ENCODE measurements at regions not wholly inside any gene's neighbourhood (a gene's known extent, or its start where the extent isn't known, plus 50 kb on each side); places are given as distances from the start of the nearest gene placed in this dataset.

DNA sequence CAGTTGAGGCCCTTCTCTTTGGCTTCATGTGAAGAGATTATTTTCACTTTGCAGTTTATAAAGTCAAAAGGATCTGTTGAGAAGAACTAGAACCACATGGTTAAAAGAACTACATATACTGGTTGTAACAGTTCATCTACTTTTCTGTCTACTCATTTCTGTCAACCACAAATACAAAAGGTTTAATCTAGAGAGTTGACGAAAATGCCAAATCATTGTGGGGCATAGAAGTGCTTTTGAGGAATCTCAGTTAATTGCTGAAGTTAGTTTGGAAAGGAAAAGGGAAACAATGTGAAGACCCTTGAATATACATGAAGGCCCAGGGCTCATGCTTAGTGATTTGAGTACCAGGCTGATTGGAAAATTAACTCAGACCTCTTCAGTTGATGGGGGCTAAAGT is 415.7 kb upstream of the ZP4 start:
- no peak for TF ChIP-seq POLR2AphosphoS5 (IDR thresholded peaks at IDR 0.05)
- TF ChIP-seq EP300 (conservative IDR thresholded peaks at IDR 0.05; ENCODE audit: poor library complexity, severe bottlenecking): no peak
- no peak for TF ChIP-seq EZH2 (IDR thresholded peaks at IDR 0.05; ENCODE audit: borderline replicate concordance, insufficient read depth, low read length, poor library complexity, severe bottlenecking)
- no peak for TF ChIP-seq SMC3 (conservative IDR thresholded peaks at IDR 0.05; ENCODE audit: poor library complexity)
- TF ChIP-seq REST (IDR thresholded peaks at IDR 0.05; ENCODE audit: borderline replicate concordance): no peak
- no peak for TF ChIP-seq TAF1 (IDR thresholded peaks at IDR 0.05; ENCODE audit: low read depth)
- TF ChIP-seq, protein P1, sequence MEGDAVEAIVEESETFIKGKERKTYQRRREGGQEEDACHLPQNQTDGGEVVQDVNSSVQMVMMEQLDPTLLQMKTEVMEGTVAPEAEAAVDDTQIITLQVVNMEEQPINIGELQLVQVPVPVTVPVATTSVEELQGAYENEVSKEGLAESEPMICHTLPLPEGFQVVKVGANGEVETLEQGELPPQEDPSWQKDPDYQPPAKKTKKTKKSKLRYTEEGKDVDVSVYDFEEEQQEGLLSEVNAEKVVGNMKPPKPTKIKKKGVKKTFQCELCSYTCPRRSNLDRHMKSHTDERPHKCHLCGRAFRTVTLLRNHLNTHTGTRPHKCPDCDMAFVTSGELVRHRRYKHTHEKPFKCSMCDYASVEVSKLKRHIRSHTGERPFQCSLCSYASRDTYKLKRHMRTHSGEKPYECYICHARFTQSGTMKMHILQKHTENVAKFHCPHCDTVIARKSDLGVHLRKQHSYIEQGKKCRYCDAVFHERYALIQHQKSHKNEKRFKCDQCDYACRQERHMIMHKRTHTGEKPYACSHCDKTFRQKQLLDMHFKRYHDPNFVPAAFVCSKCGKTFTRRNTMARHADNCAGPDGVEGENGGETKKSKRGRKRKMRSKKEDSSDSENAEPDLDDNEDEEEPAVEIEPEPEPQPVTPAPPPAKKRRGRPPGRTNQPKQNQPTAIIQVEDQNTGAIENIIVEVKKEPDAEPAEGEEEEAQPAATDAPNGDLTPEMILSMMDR (IDR thresholded peaks at IDR 0.05; ENCODE audit: poor library complexity, severe bottlenecking): no peak
- TF ChIP-seq MXI1 (conservative IDR thresholded peaks at IDR 0.05; ENCODE audit: poor library complexity, severe bottlenecking): no peak

Data from neural cell (in vitro differentiated cells).